Right ventricle myocardium superior (tissue), 1 donor: ENCODE measurements at regions not wholly inside any gene's neighbourhood (a gene's known extent, or its start where the extent isn't known, plus 50 kb on each side); places are given as distances from the start of the nearest gene placed in this dataset.
A peak's percentile ranks its signal among the peaks of the same experiment; 100 is the strongest.
"Not testable (repeated sequence)": the region's sequence is repeated elsewhere in the genome, so short reads cannot be mapped to it uniquely, and the experiment has no call there.

Experiments used
- ATAC-seq: fragments of 200-7000 bp; cut with Tn5 transposase; one replicate; pipeline ENCODE4 v1.9.1; 2020; ENCODE audit warnings: mild to moderate bottlenecking; ENCODE audit not compliant: poor library complexity
- DNase-seq: peaks from one replicate; pipeline ENCODE4 v3.0.0-alpha.2; 2020
- intact Hi-C: fragments of 100-400 bp; cut with DNase I; formaldehyde crosslinking; loops from one replicate; pipeline ENCODE4 v1.11.2; 2022
- donor health status: DM: no; HTN: yes; CAD: no; lungs with severe emphysema.

- ATAC-seq (no peak), DNase-seq (no peak)
- intact Hi-C loops: no loop called here
These were observed 190.1 kb upstream of the E2F8 start for GRCh38 chr11:19430754-19431398.

- intact Hi-C loops: no loop called here
- ATAC-seq (no peak), DNase-seq (no peak)
These were observed 189.6 kb upstream of the E2F8 start for GRCh38 chr11:19430346-19430745.

- DNase-seq (no peak), ATAC-seq (no peak)
- intact Hi-C loops: no loop called here
These were observed 188.5 kb upstream of the E2F8 start for GRCh38 chr11:19429108-19429760.

- intact Hi-C loops: no loop called here
- no peak for ATAC-seq
- DNase-seq: no peak
These were observed 187.7 kb upstream of the E2F8 start for GRCh38 chr11:19428206-19429002.

- intact Hi-C loops: no loop called here
- ATAC-seq: no peak
- no peak for DNase-seq
These were observed 186.1 kb upstream of the E2F8 start for GRCh38 chr11:19426756-19427403.

DNA sequence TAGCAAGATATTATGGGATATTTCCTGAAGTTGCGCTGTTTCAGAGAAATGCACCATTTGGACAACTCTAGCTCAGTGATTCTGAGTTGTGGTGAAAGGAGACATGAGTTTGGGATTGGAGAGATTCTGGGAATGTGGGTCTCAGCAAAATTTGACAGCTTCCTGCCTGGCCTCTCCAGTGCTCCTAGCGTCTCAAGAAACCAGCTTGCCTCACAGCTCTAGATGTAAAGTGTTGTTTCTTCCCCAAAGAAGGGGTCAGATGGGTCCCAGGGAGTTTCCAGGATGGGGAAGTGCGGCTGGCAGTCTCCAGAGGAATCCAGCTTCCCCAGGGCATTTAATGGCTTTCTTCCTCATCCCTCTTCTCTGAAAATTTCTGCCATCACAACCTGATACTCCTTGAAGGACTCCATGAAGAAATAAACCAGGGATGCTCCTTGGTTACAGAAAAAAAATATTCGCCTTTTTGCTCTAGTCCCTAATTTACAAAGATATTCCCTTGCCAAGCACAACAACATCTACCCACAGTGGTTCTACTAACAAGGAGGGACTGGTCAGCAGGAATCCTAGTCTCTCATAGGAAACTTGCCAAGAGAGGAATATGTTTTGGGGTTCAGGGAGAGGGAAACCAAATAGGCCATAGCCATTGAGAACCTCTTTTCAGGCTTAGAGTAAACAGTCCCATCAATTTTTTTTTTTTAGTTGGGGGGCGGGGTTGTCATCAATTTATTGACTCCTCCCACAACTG lies 185.4 kb upstream of the E2F8 start:
- intact Hi-C loops: no loop called here
- DNase-seq (no peak), ATAC-seq (peak; percentile 52)

- no peak for DNase-seq
- intact Hi-C loops: no loop called here
- ATAC-seq: no peak
These were observed 181.5 kb upstream of the E2F8 start for GRCh38 chr11:19422276-19422675.

- ATAC-seq (no peak), DNase-seq (no peak)
- intact Hi-C loops: no loop called here
These were observed 180.3 kb upstream of the E2F8 start for GRCh38 chr11:19420868-19421533.

GRCh38 chr11:19419808-19420207 lies 179.1 kb upstream of the E2F8 start:
- no peak for DNase-seq
- intact Hi-C loops: no loop called here
- no peak for ATAC-seq

- intact Hi-C loops: no loop called here
- ATAC-seq: no peak
- DNase-seq: no peak
These were observed 178.4 kb upstream of the E2F8 start for GRCh38 chr11:19419021-19419750.

GRCh38 chr11:19418221-19418620 lies 177.5 kb upstream of the E2F8 start:
- no peak for DNase-seq
- intact Hi-C loops: no loop called here
- ATAC-seq: no peak

DNA sequence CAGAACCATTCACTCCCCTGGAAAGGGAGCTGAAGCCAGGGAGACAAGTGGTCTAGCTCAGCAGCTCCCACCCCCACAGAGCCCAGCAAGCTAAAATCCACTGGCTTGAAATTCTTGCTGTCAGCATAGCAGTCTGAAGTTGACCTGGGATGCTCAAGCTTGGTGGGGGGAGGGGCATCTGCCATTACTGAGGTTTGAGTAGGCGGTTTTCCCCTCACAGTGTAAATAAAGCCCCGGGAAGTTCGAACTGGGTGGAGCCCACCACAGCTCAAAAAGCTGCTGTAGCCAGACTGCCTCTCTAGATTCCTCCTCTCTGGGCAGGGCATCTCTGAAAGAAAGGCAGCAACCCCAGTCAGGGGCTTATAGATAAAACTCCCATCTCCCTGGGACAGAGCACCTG lies 171.3 kb upstream of the E2F8 start:
- intact Hi-C loops, ATAC-seq, DNase-seq: not testable (repeated sequence)

- DNase-seq (no peak), ATAC-seq (no peak)
- intact Hi-C loops: no loop called here
These were observed 169.3 kb upstream of the E2F8 start for GRCh38 chr11:19410032-19410431.

DNA sequence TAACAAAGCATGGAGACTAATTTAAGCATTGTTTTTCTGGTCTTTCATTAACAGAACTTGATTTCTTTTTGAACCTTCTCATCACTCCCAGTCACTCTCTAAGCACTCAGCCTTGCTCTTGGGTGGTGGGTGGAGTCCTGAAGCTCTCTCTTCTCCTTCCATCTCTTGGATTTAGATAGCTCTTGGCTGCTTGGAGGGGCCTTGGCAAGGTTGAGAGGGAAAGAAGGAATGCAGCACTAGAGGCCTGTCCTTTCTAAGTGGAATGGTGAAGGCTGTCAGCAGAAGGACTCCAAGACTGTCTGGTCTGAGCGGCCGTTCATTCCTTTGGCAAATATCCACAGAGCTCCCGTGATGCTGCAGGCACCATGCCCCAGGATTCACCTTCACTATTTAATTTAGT lies 168.6 kb upstream of the E2F8 start:
- ATAC-seq: no peak
- DNase-seq: no peak
- intact Hi-C loops: no loop called here

DNA sequence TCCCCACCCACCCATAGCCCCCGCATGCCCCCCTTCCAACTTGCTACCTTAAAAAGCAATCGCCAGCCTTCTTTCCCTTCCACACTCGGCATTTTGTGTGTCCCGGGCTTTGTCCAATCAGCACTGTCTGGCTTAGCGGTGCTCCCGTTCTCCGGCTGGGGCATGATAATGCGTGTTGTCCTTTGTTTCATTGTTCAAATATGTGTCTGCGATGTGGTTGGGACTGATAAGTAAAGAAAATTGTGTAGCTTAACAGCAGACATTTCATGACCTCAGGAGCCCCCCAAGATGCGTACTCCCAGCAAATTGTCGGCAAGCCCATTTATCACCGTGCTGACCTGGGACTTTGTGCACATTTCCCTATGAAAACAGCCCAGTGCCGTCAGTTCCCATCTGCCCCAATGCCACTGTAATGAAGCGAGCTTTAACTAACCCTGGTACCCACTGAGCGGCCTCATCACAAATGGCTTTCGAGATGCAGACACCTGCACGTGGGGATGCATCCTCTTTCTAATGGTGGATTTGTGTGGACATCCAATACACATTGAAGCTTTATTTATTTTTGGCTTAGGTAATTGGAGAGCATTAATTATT lies 167.0 kb upstream of the E2F8 start:
- DNase-seq: no peak
- intact Hi-C loops: no loop called here
- ATAC-seq: no peak

GRCh38 chr11:19405966-19406365 lies 165.2 kb upstream of the E2F8 start:
- intact Hi-C loops: no loop called here

GRCh38 chr11:19404787-19405186 lies 164.0 kb upstream of the E2F8 start:
- intact Hi-C loops: no loop called here
- DNase-seq (no peak), ATAC-seq (no peak)

More at GRCh38 chr11:19405966-19406365, 165.2 kb upstream of the E2F8 start:
- DNase-seq: no peak
- ATAC-seq: no peak
